Sigmoid colon (tissue), 6 donors: ENCODE measurements at regions not wholly inside any gene's neighbourhood (a gene's known extent, or its start where the extent isn't known, plus 50 kb on each side); places are given as distances from the start of the nearest gene placed in this dataset.
"Not testable (repeated sequence)": the region's sequence is repeated elsewhere in the genome, so short reads cannot be mapped to it uniquely, and the experiment has no call there.

ENCODE experiments used
- DNase-seq: peaks from one replicate; pipeline ENCODE4 v3.0.0-alpha.2; 2019
- H3K27ac ChIP-seq, 4 donors: fragments of 200-600 bp; sonication (generic); one replicate each; pipeline ENCODE4 v1.5.1; 2016 to 2019; ENCODE audit warnings: mild to moderate bottlenecking in 1 of 4
- H3K27me3 ChIP-seq, 3 donors: fragments of 200-600 bp; sonication (generic); one replicate each; pipeline ENCODE4 v1.5.1; 2019; ENCODE audit warnings: mild to moderate bottlenecking in 1 of 3
- H3K36me3 ChIP-seq, 4 donors: fragments of 200-600 bp; sonication (generic); one replicate each; pipeline ENCODE4 v1.5.1; 2016 to 2019
- H3K4me1 ChIP-seq, 4 donors: fragments of 200-600 bp; sonication (generic); one replicate each; pipeline ENCODE4 v1.5.1; 2017 to 2019
- H3K4me3 ChIP-seq, 4 donors: fragments of 200-600 bp; sonication (generic); one replicate each; pipeline ENCODE4 v1.5.1; 2017 to 2019; ENCODE audit warnings: mild to moderate bottlenecking in 2 of 4, moderate library complexity in 1 of 4
- H3K9me3 ChIP-seq, 4 donors: fragments of 200-600 bp in 3 of 4; sonication (generic) in 3 of 4; one replicate each; pipeline versions ENCODE4 v1.5.1 to v1.6.1; 2013 to 2019
- EP300 ChIP-seq, 4 donors: sonication (generic); formaldehyde crosslinking; IDR thresholded peaks; one replicate each; pipeline ENCODE4 v1.6.1; 2017; ENCODE audit warnings: antibody characterized with exemption in 4 of 4
- POLR2A ChIP-seq, 2 donors: fragments of 450-650 bp; IDR thresholded peaks; one replicate each; pipeline ENCODE4 v1.6.1; 2016; ENCODE audit warnings: antibody characterized with exemption in 2 of 2, mild to moderate bottlenecking in 2 of 2, moderate library complexity in 2 of 2
- POLR2AphosphoS5 ChIP-seq, 4 donors: sonication (generic); formaldehyde crosslinking; IDR thresholded peaks; one replicate each; pipeline ENCODE4 v1.6.1; 2017; ENCODE audit warnings: antibody characterized with exemption in 4 of 4
- WGBS, 2 donors: extraction: QIAGEN DNeasy Blood & Tissue Kit; methylation state at CpG; one replicate each; pipeline ENCODE4 v1.1.7; 2013; 5-methylcytosine and 5-hydroxymethylcytosine counted together
- intact Hi-C: fragments of 100-400 bp; cut with DNase I; formaldehyde crosslinking; loops from one replicate; pipeline ENCODE4 v1.15.1; 2023
- TF ChIP-seq, protein P1 (sequence below), 4 experiments: fragments of 450-650 bp in 3 of 4; fragments of 200-600 bp in 1 of 4; IDR thresholded peaks; one replicate each; pipeline ENCODE4 v1.5.1; 2016 to 2019; ENCODE audit warnings: antibody characterized with exemption in 4 of 4, mild to moderate bottlenecking in 3 of 4, moderate library complexity in 2 of 4
- donor health status: healthy with polysubstance abuse.
- donor health status: healthy.

DNA sequence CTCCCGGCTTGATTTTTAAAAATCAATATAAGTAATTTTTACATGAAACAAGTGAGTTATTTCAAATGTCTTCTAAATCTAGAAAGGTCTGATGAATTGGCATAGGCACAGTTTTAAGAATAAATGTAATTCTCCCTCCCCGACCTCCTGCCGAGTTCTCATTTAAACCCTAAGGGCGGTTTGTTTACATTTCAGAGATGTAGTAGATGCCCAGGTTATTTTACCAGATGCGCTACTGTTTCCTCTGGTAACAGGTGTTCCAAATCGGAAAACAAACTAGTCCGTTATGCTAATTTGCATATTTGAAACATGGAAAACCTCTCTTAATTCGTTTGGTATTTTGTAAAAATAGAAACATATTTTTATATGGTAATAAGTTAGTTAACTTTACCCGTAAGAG lies 53.8 kb upstream of the CFAP126 start:
- DNase-seq, result no peak
- Histone ChIP-seq H3K4me1 (peaks cover 0 to 7% (median 4%) of the 10 kb centered on the region in 4 donors), H3K27me3 (peaks cover 0 to 22% (median under 1%) of the 10 kb centered on the region in 3 donors), H3K27ac (no peak overlapping the region), H3K36me3 (no peaks in the 10 kb centered on the region), H3K4me3 (no peak overlapping the region), H3K9me3 (no peaks in the 10 kb centered on the region)
- intact Hi-C loops, result no loop called here
- no peak for TF ChIP-seq POLR2AphosphoS5 (IDR thresholded peaks at IDR 0.05)
- no peak for TF ChIP-seq POLR2A (IDR thresholded peaks at IDR 0.05)
- TF ChIP-seq, protein P1, sequence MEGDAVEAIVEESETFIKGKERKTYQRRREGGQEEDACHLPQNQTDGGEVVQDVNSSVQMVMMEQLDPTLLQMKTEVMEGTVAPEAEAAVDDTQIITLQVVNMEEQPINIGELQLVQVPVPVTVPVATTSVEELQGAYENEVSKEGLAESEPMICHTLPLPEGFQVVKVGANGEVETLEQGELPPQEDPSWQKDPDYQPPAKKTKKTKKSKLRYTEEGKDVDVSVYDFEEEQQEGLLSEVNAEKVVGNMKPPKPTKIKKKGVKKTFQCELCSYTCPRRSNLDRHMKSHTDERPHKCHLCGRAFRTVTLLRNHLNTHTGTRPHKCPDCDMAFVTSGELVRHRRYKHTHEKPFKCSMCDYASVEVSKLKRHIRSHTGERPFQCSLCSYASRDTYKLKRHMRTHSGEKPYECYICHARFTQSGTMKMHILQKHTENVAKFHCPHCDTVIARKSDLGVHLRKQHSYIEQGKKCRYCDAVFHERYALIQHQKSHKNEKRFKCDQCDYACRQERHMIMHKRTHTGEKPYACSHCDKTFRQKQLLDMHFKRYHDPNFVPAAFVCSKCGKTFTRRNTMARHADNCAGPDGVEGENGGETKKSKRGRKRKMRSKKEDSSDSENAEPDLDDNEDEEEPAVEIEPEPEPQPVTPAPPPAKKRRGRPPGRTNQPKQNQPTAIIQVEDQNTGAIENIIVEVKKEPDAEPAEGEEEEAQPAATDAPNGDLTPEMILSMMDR (IDR thresholded peaks at IDR 0.05), result no peak
- TF ChIP-seq EP300 (IDR thresholded peaks at IDR 0.05), result no peak
- 57 to 83% methylated on average over 9 of the region's 9 CpGs for WGBS, 2 donors

- DNase-seq, result no peak
- Histone ChIP-seq H3K4me1 (peaks cover 0 to 7% (median 4%) of the 10 kb centered on the region in 4 donors), H3K4me3 (no peak overlapping the region), H3K9me3 (no peaks in the 10 kb centered on the region), H3K27me3 (peaks cover 0 to 17% (median 0%) of the 10 kb centered on the region in 3 donors), H3K27ac (no peak overlapping the region), H3K36me3 (no peaks in the 10 kb centered on the region)
- no peak for TF ChIP-seq POLR2AphosphoS5 (IDR thresholded peaks at IDR 0.05)
- no peak for TF ChIP-seq POLR2A (IDR thresholded peaks at IDR 0.05)
- 79 to 94% methylated on average over 24 of the region's 24 CpGs for WGBS, 2 donors
- intact Hi-C loops, result no loop called here
Observed at GRCh38 chr1:161420763-161421455, 53.2 kb upstream of the CFAP126 start.

DNA sequence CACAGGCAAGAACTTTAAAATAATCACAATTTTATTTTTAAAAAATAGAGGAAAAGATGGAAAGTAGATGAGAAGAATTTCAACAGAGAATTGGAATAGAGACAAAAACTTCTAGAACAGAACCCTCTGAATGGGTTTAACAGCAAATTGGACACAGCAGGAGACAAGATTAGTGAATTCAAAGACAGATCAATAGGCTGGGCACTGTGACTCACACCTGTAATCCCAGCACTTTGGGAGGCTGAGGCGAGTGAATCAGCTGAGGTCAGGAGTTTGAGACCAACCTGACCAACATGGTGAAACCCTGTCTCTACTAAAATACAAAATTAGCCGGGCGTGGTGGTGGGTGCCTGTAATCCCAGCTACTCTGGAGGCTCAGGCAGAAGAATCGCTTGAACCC lies 49.9 kb upstream of the CFAP126 start:
- H3K27ac ChIP-seq, H3K4me1 ChIP-seq, intact Hi-C loops, H3K36me3 ChIP-seq, H3K4me3 ChIP-seq, H3K9me3 ChIP-seq, DNase-seq: not testable (repeated sequence)
- 93 to 97% methylated on average over 4 of the region's 4 CpGs for WGBS, 2 donors
- peaks cover 0 to 17% (median 0%) of the 10 kb centered on the region in 3 donors for H3K27me3 ChIP-seq
